Endodermal cell (in vitro differentiated cells): ENCODE measurements at regions not wholly inside any gene's neighbourhood (a gene's known extent, or its start where the extent isn't known, plus 50 kb on each side); places are given as distances from the start of the nearest gene placed in this dataset.
A peak's percentile ranks its signal among the peaks of the same experiment; 100 is the strongest.

Experiments used
- DNase-seq: peaks from one replicate; pipeline ENCODE4 v3.0.0-alpha.2; 2017
- H3K27ac ChIP-seq: 2 replicates; pipeline ENCODE4 v1.5.1; 2013; ENCODE audit warnings: mild to moderate bottlenecking, low read depth, low read length, moderate library complexity
- H3K27me3 ChIP-seq: 2 replicates; pipeline ENCODE4 v1.6.1; 2013; ENCODE audit warnings: mild to moderate bottlenecking, low read length, moderate library complexity; ENCODE audit not compliant: insufficient read depth, control insufficient read depth, poor library complexity, severe bottlenecking
- H3K36me3 ChIP-seq: 2 replicates; pipeline ENCODE4 v1.7.0; 2013; ENCODE audit warnings: mild to moderate bottlenecking, low read length, moderate library complexity; ENCODE audit not compliant: control insufficient read depth, insufficient read depth
- H3K4me1 ChIP-seq: one replicate; pipeline ENCODE4 v1.7.0; 2013; ENCODE audit warnings: low read length; ENCODE audit not compliant: control insufficient read depth, insufficient read depth
- H3K4me3 ChIP-seq: 2 replicates; pipeline ENCODE4 v1.5.1; 2013; ENCODE audit warnings: mild to moderate bottlenecking, low read length, moderate library complexity
- H3K9ac ChIP-seq: 2 replicates; pipeline ENCODE4 v1.6.1; 2013; ENCODE audit warnings: mild to moderate bottlenecking, low read length, moderate library complexity; ENCODE audit not compliant: poor library complexity, severe bottlenecking; ENCODE audit errors: extremely low read depth
- H3K9me3 ChIP-seq: 2 replicates; pipeline ENCODE4 v1.6.1; 2013; ENCODE audit warnings: mild to moderate bottlenecking, low read length, moderate library complexity; ENCODE audit not compliant: control insufficient read depth
- H3K27ac Mint-ChIP-seq: 2 replicates; pipeline ENCODE4 v1.8.0; 2020; ENCODE audit warnings: mixed read lengths
- H3K27me3 Mint-ChIP-seq: 2 replicates; pipeline ENCODE4 v1.8.0; 2021; ENCODE audit warnings: mild to moderate bottlenecking, mixed read lengths; ENCODE audit not compliant: insufficient read depth
- H3K36me3 Mint-ChIP-seq: 2 replicates; pipeline ENCODE4 v1.8.0; 2020; ENCODE audit warnings: low read depth, mixed read lengths
- H3K4me1 Mint-ChIP-seq: 2 replicates; pipeline ENCODE4 v1.8.0; 2020; ENCODE audit warnings: mixed read lengths
- H3K4me3 Mint-ChIP-seq: 2 replicates; pipeline ENCODE4 v1.8.0; 2020; ENCODE audit warnings: mild to moderate bottlenecking, moderate library complexity, mixed read lengths
- H3K9me3 Mint-ChIP-seq: 2 replicates; pipeline ENCODE4 v1.8.0; 2020; ENCODE audit warnings: mild to moderate bottlenecking, mixed read lengths
- CTCF ChIP-seq: fragments of 200-600 bp; sonication (generic); conservative IDR thresholded peaks from 2 replicates; pipeline ENCODE4 v1.5.0; 2021; ENCODE audit warnings: antibody characterized with exemption, mild to moderate bottlenecking
- WGBS, 2 experiments: methylation state at CpG; one replicate each; pipeline versions ENCODE4 v1.1.5 to v1.1.7; 2013; ENCODE audit warnings: missing lambda C conversion rate in 2 of 2, mixed read lengths in 1 of 2; ENCODE audit not compliant: insufficient coverage in 1 of 2, insufficient read length in 1 of 2; 5-methylcytosine and 5-hydroxymethylcytosine counted together

GRCh38 chr10:33506391-33506790 lies 171.9 kb upstream of the NRP1 start:
- WGBS, 2 experiments, result 80% methylated on average over 2 of the region's 2 CpGs; no CpG with 5 or more reads in 1 of the 2 experiments
- Mint-ChIP-seq H3K27ac (no peak overlapping the region), H3K27me3 (peaks cover 28% of the 10 kb centered on the region), H3K4me3 (no peak overlapping the region), H3K36me3 (peaks cover 3% of the 10 kb centered on the region), H3K4me1 (peaks cover 22% of the 10 kb centered on the region), H3K9me3 (peaks cover 12% of the 10 kb centered on the region)
- H3K36me3 ChIP-seq, result no peaks in the 10 kb centered on the region
- H3K27ac ChIP-seq, result no peak overlapping the region
- H3K27me3 ChIP-seq, result peaks cover 7% of the 10 kb centered on the region
- no peak for DNase-seq
- peak overlapping the region; percentile 17 for H3K4me3 ChIP-seq
- no peak for TF ChIP-seq CTCF
- H3K9ac ChIP-seq, result no peak overlapping the region
- peaks cover 13% of the 10 kb centered on the region for H3K9me3 ChIP-seq
- H3K4me1 ChIP-seq, result peaks cover 4% of the 10 kb centered on the region

- Histone ChIP-seq H3K27ac (no peak overlapping the region), H3K27me3 (peaks cover 7% of the 10 kb centered on the region), H3K9me3 (peaks cover 13% of the 10 kb centered on the region), H3K36me3 (no peaks in the 10 kb centered on the region), H3K4me1 (peaks cover 5% of the 10 kb centered on the region), H3K9ac (no peak overlapping the region), H3K4me3 (no peak overlapping the region)
- Mint-ChIP-seq H3K27ac (no peak overlapping the region), H3K27me3 (peaks cover 31% of the 10 kb centered on the region), H3K4me3 (no peak overlapping the region), H3K4me1 (peaks cover 9% of the 10 kb centered on the region), H3K36me3 (peaks cover 3% of the 10 kb centered on the region), H3K9me3 (peaks cover 13% of the 10 kb centered on the region)
- TF ChIP-seq CTCF, result no peak
- no peak for DNase-seq
- WGBS, 2 experiments, result 100% methylated on average over 1 of the region's 1 CpG; no CpG with 5 or more reads in 1 of the 2 experiments
These were observed 166.7 kb upstream of the NRP1 start for GRCh38 chr10:33501161-33501560.

- Mint-ChIP-seq H3K27me3 (peaks cover 14% of the 10 kb centered on the region), H3K36me3 (peaks cover 3% of the 10 kb centered on the region), H3K27ac (no peak overlapping the region), H3K9me3 (peaks cover 13% of the 10 kb centered on the region), H3K4me3 (no peak overlapping the region), H3K4me1 (no peaks in the 10 kb centered on the region)
- Histone ChIP-seq H3K4me3 (no peak overlapping the region), H3K9me3 (peaks cover 13% of the 10 kb centered on the region), H3K4me1 (peaks cover 5% of the 10 kb centered on the region), H3K9ac (no peak overlapping the region), H3K27me3 (no peaks in the 10 kb centered on the region), H3K36me3 (no peaks in the 10 kb centered on the region), H3K27ac (no peak overlapping the region)
- DNase-seq, result no peak
- 59 to 93% methylated on average over 3 to 5 of the region's 5 CpGs for WGBS, 2 experiments
- TF ChIP-seq CTCF, result no peak
These were observed 164.0 kb upstream of the NRP1 start for GRCh38 chr10:33498391-33498891.
